HepG2 (cell line): ENCODE measurements at regions not wholly inside any gene's neighbourhood (a gene's known extent, or its start where the extent isn't known, plus 50 kb on each side); places are given as distances from the start of the nearest gene placed in this dataset.
A peak's percentile ranks its signal among the peaks of the same experiment; 100 is the strongest.

ENCODE experiments used
- ELF1 ChIP-seq: sonication (generic); formaldehyde crosslinking; IDR thresholded peaks from 2 replicates; pipeline ENCODE4 v1.4.0; 2020; ENCODE audit warnings: missing genetic modification reagents
- KLF15 ChIP-seq: sonication (generic); formaldehyde crosslinking; IDR thresholded peaks from 2 replicates; pipeline ENCODE4 v1.8.1; 2023; ENCODE audit warnings: borderline replicate concordance, mild to moderate bottlenecking, inconsistent platforms, missing genetic modification reagents, mixed read lengths
- NR1H2 ChIP-seq: sonication (generic); formaldehyde crosslinking; IDR thresholded peaks from 2 replicates; pipeline ENCODE4 v1.8.1; 2022; ENCODE audit warnings: low read depth, missing genetic modification reagents, borderline replicate concordance
- SCMH1 ChIP-seq: sonication (generic); formaldehyde crosslinking; IDR thresholded peaks from 2 replicates; pipeline ENCODE4 v1.9.0; 2021; ENCODE audit warnings: missing genetic modification reagents, mild to moderate bottlenecking, borderline replicate concordance
- SMAD1 ChIP-seq: sonication (generic); formaldehyde crosslinking; IDR thresholded peaks from 2 replicates; pipeline ENCODE4 v1.4.0; 2020; ENCODE audit warnings: missing genetic modification reagents, low read depth, mild to moderate bottlenecking, borderline replicate concordance
- SOX6 ChIP-seq, 2 experiments: fragments of 450-650 bp in 1 of 2; sonication (generic) in 1 of 2; formaldehyde crosslinking in 1 of 2; IDR thresholded peaks; 2 replicates each; pipeline versions ENCODE4 v1.4.0 to v1.6.1; 2017 to 2020; ENCODE audit warnings: antibody characterized with exemption in 1 of 2, mild to moderate bottlenecking in 1 of 2, missing genetic modification reagents in 1 of 2
- ZNF121 ChIP-seq: sonication (generic); formaldehyde crosslinking; IDR thresholded peaks from 2 replicates; pipeline ENCODE4 v1.5.0; 2020; ENCODE audit warnings: mild to moderate bottlenecking, missing genetic modification reagents
- ZNF33B ChIP-seq: sonication (generic); formaldehyde crosslinking; IDR thresholded peaks from 2 replicates; pipeline ENCODE4 v1.5.1; 2020; ENCODE audit warnings: mild to moderate bottlenecking, missing genetic modification reagents
- ZNF569 ChIP-seq: sonication (generic); formaldehyde crosslinking; IDR thresholded peaks from 2 replicates; pipeline ENCODE4 v1.5.0; 2020; ENCODE audit warnings: mild to moderate bottlenecking, missing genetic modification reagents, moderate library complexity, borderline replicate concordance
- TF ChIP-seq, protein P1 (sequence below): sonication (generic); formaldehyde crosslinking; IDR thresholded peaks from 2 replicates; pipeline ENCODE4 v1.4.0; 2020; ENCODE audit warnings: mild to moderate bottlenecking, low read depth, missing genetic modification reagents
- TF ChIP-seq, protein P2 (sequence below): sonication (generic); formaldehyde crosslinking; IDR thresholded peaks from 2 replicates; pipeline ENCODE4 v1.5.1; 2020; ENCODE audit warnings: mild to moderate bottlenecking, missing genetic modification reagents, borderline replicate concordance
- TF ChIP-seq, protein P3 (sequence below): IDR thresholded peaks from 2 replicates; pipeline ENCODE4 v1.6.1; 2016; ENCODE audit warnings: low read depth, control low read depth
- TF ChIP-seq, protein P4 (sequence below): sonication (generic); formaldehyde crosslinking; IDR thresholded peaks from 2 replicates; pipeline ENCODE4 v1.4.0; 2020; ENCODE audit warnings: missing genetic modification reagents

DNA sequence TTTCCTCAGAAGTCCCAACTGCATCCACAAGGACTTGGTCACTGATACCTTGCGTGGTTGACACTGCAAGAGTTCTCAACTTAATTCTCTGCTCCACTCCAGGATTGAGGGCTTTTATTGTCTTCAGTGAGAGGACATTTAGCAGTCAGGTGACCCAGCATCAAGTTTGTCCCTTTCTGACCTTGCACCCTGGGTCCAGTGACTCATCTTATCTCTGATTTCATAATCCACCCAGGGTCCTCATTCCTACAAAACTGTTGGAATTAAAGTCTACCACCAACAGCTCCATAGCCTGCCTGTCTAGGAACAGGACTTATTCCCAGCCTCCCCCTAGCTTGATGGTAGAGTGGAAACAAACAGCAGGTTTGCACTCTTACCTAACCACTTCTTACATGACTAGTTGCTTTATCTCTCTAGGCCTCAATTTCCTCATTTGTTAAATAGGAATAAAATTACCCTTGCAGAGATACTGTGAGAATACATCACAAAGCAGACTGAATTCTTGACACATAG, 151.3 kb upstream of the LPP start (continued):
- TF ChIP-seq, protein P1, sequence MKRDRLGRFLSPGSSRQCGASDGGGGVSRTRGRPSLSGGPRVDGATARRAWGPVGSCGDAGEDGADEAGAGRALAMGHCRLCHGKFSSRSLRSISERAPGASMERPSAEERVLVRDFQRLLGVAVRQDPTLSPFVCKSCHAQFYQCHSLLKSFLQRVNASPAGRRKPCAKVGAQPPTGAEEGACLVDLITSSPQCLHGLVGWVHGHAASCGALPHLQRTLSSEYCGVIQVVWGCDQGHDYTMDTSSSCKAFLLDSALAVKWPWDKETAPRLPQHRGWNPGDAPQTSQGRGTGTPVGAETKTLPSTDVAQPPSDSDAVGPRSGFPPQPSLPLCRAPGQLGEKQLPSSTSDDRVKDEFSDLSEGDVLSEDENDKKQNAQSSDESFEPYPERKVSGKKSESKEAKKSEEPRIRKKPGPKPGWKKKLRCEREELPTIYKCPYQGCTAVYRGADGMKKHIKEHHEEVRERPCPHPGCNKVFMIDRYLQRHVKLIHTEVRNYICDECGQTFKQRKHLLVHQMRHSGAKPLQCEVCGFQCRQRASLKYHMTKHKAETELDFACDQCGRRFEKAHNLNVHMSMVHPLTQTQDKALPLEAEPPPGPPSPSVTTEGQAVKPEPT: no peak
- TF ChIP-seq, protein P2, sequence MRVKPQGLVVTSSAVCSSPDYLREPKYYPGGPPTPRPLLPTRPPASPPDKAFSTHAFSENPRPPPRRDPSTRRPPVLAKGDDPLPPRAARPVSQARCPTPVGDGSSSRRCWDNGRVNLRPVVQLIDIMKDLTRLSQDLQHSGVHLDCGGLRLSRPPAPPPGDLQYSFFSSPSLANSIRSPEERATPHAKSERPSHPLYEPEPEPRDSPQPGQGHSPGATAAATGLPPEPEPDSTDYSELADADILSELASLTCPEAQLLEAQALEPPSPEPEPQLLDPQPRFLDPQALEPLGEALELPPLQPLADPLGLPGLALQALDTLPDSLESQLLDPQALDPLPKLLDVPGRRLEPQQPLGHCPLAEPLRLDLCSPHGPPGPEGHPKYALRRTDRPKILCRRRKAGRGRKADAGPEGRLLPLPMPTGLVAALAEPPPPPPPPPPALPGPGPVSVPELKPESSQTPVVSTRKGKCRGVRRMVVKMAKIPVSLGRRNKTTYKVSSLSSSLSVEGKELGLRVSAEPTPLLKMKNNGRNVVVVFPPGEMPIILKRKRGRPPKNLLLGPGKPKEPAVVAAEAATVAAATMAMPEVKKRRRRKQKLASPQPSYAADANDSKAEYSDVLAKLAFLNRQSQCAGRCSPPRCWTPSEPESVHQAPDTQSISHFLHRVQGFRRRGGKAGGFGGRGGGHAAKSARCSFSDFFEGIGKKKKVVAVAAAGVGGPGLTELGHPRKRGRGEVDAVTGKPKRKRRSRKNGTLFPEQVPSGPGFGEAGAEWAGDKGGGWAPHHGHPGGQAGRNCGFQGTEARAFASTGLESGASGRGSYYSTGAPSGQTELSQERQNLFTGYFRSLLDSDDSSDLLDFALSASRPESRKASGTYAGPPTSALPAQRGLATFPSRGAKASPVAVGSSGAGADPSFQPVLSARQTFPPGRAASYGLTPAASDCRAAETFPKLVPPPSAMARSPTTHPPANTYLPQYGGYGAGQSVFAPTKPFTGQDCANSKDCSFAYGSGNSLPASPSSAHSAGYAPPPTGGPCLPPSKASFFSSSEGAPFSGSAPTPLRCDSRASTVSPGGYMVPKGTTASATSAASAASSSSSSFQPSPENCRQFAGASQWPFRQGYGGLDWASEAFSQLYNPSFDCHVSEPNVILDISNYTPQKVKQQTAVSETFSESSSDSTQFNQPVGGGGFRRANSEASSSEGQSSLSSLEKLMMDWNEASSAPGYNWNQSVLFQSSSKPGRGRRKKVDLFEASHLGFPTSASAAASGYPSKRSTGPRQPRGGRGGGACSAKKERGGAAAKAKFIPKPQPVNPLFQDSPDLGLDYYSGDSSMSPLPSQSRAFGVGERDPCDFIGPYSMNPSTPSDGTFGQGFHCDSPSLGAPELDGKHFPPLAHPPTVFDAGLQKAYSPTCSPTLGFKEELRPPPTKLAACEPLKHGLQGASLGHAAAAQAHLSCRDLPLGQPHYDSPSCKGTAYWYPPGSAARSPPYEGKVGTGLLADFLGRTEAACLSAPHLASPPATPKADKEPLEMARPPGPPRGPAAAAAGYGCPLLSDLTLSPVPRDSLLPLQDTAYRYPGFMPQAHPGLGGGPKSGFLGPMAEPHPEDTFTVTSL: peak; percentile 82
- 0 out of 2 replicates have a peak, but pooled peaks have one; percentile 8 for TF ChIP-seq ZNF121 (CRISPR knock-in tag)
- no peak for TF ChIP-seq KLF15 (CRISPR knock-in tag)
- TF ChIP-seq NR1H2 (CRISPR knock-in tag): no peak
- peak; percentile 23; the same call in 1 of the 2 replicates for TF ChIP-seq ELF1 (CRISPR knock-in tag)
- TF ChIP-seq SMAD1 (CRISPR knock-in tag): no peak
- no peak for TF ChIP-seq ZNF33B
- no peak for TF ChIP-seq SOX6 (IDR thresholded peaks at IDR 0.05)
- TF ChIP-seq SOX6 (CRISPR knock-in tag; IDR thresholded peaks at IDR 0.05): peak; percentile 94
- TF ChIP-seq, protein P3, sequence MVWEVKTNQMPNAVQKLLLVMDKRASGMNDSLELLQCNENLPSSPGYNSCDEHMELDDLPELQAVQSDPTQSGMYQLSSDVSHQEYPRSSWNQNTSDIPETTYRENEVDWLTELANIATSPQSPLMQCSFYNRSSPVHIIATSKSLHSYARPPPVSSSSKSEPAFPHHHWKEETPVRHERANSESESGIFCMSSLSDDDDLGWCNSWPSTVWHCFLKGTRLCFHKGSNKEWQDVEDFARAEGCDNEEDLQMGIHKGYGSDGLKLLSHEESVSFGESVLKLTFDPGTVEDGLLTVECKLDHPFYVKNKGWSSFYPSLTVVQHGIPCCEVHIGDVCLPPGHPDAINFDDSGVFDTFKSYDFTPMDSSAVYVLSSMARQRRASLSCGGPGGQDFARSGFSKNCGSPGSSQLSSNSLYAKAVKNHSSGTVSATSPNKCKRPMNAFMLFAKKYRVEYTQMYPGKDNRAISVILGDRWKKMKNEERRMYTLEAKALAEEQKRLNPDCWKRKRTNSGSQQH (CRISPR knock-in tag): 0 out of 2 replicates have a peak, but pooled peaks have one; percentile 47
- TF ChIP-seq SCMH1 (CRISPR knock-in tag): no peak
- TF ChIP-seq, protein P4, sequence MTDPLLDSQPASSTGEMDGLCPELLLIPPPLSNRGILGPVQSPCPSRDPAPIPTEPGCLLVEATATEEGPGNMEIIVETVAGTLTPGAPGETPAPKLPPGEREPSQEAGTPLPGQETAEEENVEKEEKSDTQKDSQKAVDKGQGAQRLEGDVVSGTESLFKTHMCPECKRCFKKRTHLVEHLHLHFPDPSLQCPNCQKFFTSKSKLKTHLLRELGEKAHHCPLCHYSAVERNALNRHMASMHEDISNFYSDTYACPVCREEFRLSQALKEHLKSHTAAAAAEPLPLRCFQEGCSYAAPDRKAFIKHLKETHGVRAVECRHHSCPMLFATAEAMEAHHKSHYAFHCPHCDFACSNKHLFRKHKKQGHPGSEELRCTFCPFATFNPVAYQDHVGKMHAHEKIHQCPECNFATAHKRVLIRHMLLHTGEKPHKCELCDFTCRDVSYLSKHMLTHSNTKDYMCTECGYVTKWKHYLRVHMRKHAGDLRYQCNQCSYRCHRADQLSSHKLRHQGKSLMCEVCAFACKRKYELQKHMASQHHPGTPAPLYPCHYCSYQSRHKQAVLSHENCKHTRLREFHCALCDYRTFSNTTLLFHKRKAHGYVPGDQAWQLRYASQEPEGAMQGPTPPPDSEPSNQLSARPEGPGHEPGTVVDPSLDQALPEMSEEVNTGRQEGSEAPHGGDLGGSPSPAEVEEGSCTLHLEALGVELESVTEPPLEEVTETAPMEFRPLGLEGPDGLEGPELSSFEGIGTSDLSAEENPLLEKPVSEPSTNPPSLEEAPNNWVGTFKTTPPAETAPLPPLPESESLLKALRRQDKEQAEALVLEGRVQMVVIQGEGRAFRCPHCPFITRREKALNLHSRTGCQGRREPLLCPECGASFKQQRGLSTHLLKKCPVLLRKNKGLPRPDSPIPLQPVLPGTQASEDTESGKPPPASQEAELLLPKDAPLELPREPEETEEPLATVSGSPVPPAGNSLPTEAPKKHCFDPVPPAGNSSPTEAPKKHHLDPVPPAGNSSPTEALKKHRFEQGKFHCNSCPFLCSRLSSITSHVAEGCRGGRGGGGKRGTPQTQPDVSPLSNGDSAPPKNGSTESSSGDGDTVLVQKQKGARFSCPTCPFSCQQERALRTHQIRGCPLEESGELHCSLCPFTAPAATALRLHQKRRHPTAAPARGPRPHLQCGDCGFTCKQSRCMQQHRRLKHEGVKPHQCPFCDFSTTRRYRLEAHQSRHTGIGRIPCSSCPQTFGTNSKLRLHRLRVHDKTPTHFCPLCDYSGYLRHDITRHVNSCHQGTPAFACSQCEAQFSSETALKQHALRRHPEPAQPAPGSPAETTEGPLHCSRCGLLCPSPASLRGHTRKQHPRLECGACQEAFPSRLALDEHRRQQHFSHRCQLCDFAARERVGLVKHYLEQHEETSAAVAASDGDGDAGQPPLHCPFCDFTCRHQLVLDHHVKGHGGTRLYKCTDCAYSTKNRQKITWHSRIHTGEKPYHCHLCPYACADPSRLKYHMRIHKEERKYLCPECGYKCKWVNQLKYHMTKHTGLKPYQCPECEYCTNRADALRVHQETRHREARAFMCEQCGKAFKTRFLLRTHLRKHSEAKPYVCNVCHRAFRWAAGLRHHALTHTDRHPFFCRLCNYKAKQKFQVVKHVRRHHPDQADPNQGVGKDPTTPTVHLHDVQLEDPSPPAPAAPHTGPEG (CRISPR knock-in tag): no peak
- TF ChIP-seq ZNF569 (CRISPR knock-in tag): no peak
